ENCODE measurements at regions not wholly inside any gene's neighbourhood (a gene's known extent, or its start where the extent isn't known, plus 50 kb on each side); places are given as distances from the start of the nearest gene placed in this dataset.
A peak's percentile ranks its signal among the peaks of the same experiment; 100 is the strongest.

DNA sequence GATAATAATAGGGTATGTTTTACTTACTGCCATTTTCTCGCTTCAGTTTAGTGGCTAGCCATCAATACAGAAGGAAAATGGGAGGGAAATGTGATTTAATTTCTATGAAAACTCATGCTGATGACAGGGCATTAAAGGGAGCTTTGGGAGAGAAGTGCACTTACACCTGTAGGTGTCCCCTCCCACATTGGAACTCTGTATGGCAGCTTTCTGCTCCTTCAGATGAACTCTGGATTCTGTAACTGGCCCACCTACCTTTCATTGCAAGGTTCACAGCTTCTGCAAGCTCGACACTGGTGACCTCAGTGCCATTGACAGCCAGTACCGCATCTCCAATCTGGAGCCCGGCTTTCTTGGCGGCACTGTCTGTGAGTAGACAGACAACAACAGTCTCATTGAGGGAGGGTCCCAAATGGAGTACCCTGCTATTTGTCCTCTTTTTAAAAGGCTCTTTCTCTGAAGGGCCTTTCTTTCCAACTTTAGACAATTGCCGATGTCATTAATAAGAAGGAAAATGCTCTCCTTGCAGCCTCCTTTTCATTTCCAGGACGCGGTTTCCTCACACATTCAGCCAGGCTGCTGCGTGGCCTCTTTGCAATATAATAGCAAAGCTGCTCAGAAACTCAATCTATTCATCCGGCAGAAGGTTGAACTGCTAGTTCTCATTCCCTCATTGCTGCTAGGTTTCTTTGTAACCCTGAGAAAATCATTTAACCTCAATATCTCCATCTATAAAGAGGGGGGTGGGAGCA, 63.6 kb downstream of the NUDT12 start:
- DNase-seq (ENCODE audit: low spot score): no peak

DNA sequence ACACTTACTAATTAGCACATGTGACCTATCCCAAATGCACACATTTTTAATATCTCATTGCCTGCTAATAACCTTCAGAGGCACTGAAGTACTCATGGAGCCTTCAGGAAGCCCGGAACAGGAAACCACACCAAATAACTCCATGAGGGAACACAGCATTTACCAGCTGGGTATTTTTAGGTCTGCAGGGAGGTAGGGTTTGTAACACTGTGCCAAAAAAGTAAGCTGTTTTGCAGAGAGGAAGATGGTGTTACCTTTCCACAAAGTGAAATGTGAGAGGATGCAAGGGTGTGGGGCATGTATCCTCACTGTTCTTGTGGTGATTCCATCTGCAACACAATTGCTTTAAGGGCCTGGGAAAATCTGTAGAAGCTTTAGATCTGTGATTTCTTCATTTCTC, 64.4 kb downstream of the NUDT12 start:
- DNase-seq (ENCODE audit: low spot score): no peak

DNA sequence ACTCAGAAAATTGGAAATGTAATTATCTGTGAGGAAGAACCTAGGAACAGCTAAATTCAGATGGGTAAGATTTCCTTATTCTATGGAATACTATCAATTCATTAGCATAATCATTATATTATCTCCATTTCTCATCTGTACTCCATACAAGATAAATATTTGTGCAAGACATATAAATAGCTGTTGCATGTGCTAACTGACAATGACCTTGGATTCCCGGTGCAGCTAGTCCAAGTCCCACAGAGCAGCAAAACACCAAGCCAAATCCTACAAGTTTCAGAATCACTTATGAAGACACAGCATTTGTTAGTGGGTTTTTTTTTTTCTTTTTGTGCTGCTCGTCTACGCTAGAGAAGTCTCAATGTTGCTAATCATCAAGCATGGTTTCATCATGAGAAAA, 64.8 kb downstream of the NUDT12 start:
- no peak for DNase-seq (ENCODE audit: low spot score)

DNA sequence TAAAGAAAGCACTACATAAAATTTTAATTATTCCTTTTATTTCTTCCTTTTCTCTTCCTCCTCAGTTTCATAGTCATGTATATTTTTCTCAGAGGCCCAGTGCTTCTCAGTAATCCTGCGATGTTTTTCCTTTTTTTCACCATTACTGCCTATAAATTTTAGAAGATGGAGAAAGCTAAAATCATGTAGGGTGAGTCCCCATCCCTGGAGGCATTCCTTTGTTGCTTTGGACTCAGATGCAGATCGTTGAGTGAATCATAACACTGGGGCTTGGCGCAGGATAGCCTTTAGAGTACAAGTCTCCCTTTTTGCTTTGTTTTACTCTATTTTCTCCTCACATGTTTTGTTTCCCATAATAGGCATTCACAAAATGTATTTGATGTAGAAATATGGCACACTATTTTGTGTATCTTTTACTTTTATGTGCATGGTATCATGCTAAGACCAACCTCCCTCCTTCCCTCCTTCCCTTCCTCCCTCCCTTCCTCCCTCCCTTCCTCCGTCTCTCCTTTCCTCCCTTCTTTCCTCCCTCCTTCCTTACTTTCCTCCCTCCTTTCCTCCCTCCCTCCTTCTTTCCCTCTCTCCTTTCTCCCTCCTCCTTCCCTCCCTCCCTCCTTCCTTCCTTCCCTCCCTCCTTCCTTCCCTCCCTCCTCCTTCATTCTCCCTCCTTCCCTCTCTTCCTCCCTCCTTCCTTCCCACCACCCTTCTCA, 72.4 kb downstream of the NUDT12 start:
- DNase-seq (ENCODE audit: low spot score): no peak

DNA sequence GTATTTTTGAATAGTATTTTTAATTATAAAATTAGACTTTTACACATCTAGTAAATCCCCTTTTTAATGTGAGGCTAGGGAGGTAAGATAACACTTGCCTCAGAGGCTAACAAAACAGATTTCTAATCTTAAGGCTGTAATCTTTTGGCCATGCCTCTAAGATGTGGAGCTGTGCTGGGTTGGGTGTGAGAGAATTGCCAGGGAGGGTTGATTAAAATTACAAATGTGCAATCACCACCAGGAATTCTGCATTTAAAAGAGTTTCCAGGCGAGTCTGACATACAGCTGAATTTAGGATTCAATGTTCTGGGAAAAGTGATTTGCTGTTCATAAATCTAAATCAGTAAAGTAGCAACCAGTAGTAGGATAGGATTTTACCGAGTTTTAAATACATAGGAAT, 73.3 kb downstream of the NUDT12 start:
- DNase-seq (ENCODE audit: low spot score): no peak

DNA sequence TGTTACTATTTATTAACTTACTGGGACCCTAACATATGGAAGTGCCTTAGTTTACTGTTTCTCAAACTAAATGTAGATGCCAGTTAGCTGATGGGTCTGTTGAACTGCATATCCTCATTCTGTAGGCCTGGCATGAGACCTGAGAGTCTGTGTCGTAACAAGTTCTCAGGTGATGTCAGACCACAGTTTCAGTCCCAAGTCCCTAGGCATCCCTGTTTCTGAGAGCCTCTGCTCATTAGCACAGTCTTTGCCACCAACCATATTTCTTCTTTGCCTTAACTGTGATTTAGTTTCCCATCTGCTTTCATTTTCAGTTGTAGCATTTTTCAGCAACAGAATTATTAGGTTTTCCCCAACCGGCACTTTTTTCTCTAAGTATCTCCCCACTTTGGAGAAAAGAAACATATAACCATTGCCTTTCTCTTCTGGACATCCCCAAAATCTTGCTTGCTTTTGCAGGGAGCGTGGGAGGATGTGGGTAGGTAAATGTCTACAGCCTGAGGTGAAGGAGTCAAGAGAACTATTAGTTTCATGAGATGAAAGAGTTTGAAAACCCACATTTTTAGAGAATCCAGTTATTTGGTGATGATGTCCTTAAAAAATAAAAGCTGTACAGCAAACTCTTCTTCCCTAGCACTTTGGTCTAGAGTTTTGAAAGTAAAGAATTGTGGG, 74.6 kb downstream of the NUDT12 start:
- no peak for DNase-seq (ENCODE audit: low spot score)

DNA sequence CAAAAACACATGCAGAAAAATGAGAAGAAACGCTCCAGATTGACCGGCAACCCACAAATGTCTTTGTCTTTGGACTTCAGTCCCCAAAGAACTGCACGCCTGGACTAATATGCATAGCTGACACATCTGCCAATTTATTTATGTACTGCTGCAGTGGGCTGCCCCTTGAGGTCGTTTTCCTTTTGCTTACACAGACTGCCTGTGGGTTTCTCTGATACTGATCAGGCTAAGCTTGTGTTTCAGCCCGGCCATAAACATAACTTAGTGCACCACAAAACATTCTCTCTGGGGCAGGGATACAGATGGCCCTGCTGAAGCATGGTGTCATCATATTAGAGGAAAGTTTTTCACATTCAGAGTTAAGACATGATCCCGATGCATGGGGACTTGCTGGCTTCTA, 75.4 kb downstream of the NUDT12 start:
- DNase-seq (ENCODE audit: low spot score): no peak

DNA sequence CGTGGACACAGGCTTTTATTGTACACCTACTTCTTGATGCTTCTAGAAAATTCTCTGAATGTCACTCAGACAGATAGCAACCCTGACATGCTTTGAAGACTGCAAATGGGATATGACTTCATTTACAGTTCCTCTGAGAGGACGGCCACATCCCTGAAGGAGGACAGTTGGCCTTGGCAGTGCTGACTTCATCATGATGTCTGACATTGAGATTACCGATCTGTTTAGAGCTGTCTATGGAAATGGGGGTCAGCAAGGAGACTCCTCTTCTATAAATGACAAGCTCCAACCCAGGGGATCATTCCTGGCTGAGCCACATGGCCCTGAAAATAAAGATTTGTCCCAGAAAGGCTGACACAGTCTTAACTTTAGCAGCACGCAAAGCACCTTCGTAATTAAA, 75.8 kb downstream of the NUDT12 start:
- DNase-seq (ENCODE audit: low spot score): no peak

DNA sequence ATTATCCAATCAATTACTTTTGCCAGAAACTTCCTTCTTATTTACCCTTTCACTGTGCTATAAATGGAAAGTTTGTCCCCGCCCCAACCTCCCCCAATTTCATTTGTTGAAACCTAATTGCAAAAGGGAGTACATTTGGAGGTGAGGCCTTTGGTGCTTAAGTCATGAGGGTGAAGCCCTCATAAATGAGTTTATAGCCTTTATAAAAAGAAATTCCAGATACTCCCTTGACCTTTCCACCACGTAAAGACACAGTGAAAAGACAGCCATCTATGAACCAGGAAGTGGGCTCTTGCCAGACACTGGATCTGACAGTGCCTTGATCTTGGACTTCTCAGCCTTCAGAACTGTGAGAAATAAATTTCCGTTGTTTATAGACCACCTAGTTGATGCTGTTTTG, 82.3 kb downstream of the NUDT12 start:
- DNase-seq (ENCODE audit: low spot score): no peak

DNA sequence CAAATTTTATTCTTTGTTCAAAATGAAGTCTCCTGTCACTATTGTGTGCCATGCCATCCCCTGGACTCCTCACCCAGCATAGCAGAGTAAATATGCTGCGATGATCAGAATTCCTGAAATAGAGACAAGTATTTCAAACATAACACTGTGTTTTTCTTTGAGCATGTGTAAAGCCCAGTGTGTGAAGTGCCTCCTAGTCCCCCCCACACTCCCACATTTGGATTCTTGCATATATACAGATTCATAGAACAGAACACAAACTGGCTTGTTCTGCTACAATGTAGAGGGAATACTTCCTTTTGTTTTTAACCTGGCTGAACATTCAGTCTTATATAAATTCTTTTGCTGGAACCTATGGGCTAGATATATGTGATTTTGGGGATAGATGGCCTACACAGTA, 84.9 kb downstream of the NUDT12 start:
- no peak for DNase-seq (ENCODE audit: low spot score)

DNA sequence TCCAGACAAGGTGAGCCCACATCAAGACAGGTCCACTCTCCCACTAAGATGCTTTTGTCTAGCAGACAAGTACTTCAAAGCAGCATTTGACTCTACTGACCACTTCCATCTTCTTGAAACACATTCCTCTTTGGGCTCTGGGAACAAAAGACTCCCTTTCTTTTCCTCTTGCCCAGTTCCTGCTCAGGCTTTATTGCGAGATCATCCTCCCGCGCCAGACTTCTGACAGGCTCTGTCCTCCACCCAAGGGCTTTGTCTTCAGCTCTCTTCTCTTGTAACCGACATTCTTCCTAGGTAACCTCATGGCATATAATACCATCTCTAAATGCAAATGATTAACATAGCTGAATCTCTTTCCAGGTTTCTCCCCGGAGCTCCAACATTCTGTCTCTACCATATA, 85.8 kb downstream of the NUDT12 start:
- no peak for DNase-seq (ENCODE audit: low spot score)

DNA sequence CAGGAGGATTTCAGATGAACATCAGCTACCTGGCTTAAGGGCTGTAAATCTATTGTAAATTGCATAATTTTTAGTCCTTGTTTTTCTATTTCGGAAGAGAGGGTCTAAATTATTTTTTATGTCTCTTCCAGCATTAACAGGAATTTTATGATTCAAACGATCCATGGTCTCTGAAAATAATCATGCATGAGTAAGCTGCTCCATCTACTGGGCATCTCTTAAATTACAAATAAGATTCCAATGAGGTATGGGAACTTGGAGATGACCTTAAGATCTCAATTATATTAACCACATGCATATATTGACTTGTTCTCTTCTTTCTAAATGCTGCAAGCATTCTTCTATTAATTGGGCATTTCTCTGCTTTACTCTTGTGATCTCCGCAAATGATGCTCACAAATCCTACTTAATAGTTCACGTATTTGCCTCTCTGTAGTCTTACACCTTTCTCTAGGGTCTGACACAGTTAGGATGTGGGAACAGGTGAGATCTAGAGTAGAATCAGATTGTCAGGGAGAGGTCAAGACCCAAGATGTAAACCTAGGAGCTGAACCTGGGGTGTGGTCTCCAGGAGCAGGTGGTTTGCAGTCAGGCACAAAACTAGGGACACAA, 86.9 kb downstream of the NUDT12 start:
- peak; percentile 37 for DNase-seq (ENCODE audit: low spot score)

DNA sequence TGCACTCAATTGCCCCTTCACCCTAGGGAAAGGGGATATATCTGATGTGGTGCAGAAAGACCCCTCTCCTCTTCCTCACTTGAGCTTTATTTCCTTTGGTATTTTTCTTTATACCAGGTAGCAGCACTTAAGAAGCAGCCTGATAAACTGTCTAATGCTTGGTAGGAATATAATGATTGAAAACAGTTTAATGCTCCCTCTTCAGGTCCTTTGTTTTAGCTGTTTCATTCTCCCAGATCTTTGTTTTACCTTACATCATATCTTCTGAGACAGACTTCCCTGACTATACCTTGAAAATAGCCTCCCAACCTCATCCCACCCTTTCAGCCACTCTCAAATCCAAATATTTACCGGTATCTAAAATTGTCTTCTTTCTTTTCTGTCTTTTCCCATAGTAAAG, 87.9 kb downstream of the NUDT12 start:
- no peak for DNase-seq (ENCODE audit: low spot score)

DNA sequence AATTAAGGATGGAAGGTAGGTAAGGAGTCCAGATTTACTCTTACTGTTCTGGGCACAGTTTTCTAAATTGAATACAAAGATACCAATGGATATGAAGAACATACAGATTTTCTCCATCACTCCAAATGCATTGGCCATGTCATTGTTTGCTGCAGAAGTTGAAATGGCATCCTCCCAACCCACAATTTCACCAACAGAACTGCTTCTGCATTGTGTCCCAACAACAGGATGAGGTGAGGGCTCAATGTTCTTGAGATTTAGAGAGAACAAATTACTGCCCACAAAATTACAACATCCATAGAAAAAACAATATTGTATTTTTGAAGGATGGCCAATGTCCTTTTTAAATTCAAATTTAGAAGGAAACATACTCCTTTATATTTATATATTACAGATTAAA, 88.9 kb downstream of the NUDT12 start:
- DNase-seq (ENCODE audit: low spot score): no peak

DNA sequence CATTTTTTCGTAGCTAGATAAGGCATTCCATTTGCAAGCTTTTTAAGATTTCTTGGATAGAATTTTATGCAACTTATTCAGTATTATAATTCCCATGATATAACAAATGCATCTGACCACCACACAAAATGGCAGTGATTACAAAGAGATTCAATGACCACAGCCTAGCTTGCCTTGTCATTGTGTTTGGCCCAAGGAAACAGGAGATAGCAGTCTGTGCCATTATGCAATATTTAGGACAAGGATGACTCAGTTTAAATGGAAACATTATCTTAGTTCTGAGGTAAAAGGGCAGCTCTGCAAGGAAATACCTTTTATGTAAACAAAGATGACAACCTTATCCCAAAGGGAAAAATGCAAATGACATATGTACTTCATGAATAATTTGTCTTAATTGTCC, 89.8 kb downstream of the NUDT12 start:
- no peak for DNase-seq (ENCODE audit: low spot score)

DNA sequence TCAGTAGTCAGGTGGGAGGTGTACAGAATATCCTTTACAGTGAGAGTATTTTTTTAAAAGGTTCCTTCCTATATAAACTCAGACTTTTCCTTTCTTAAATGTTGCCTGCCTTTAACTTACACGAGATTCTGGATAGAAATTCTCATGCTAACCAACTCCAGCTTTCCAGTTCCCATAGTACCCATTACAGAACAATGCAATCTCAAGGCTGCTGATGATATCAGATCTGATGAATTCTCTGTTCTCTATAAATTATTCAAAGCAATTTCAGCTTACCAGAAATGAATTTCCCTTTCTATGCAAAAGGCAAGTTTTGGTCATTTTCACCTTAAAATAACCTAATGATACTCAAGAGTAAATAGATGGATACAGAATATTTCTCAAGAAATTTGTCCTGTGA, 90.3 kb downstream of the NUDT12 start:
- DNase-seq (ENCODE audit: low spot score): no peak

DNA sequence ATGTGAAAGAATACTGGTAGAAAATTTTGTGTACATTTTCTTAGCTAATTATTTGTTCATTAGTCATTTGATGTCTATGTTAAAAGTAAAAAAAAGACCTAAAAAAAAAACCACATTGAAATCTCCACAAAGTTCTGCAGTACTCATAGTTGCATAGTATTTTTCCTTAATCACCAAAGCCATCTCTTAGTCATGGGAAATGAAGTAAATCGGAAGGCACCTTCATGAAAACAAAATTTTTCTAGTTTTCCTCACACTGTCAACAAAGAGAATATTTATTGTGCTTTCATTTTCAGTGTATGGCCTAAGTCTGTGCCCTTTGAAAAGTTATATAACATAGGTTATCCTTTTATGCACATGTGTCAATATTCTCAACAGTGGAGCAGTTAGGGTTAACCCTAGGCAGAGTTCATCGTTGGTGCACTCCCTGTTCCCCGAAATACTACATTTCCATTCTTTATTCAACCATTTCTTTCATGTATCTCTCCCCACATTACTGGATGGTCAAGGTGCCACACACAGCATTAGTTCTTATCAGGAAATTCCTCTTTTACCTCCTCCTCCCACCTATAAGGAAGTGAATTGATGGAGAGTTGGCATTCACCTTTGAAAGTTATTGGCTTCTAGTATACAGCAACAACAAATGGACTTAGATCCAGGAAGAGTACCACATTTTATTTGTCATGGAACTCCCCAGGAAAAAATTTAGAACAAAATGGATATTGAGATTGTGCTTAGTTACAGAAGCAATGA, 93.1 kb downstream of the NUDT12 start:
- DNase-seq (ENCODE audit: low spot score): no peak

DNA sequence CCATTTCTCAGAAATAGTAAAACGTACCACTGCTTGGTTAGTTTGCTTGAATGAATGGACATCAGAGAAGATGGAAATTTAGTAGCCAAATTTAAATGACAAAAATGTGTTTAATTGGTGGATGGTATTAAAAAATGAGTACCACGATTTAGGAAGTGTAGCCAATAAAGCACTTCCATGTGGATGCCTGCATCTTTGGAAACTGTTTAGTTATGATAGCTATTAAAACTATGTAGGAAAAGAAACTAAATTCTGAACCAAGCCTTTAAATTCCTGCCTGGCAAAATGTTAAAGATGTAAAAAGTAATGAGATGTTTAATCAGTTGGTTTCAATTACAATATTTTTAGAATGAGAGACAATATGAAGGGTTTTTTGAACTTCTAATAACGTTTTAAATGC, 94.8 kb downstream of the NUDT12 start:
- DNase-seq (ENCODE audit: low spot score): no peak

DNA sequence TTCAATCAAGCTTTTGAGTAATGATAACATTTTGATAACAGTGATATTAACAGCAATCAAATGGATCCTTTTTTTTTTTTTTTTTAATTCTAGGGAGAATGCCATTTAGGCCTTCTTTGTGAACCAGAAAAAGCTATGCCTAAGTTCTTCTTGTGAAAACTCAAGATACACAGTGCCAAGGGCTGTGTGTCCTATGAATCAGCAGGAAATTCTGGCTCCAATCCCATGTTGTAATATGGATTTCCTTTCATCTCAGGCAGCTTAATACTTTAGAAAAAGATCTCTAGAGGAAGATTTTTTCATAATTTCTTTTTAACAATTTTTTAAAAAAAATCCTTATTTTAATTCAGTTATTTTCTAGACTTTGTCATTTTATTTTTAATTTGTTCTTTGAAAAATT, 96.1 kb downstream of the NUDT12 start:
- DNase-seq (ENCODE audit: low spot score): no peak

DNA sequence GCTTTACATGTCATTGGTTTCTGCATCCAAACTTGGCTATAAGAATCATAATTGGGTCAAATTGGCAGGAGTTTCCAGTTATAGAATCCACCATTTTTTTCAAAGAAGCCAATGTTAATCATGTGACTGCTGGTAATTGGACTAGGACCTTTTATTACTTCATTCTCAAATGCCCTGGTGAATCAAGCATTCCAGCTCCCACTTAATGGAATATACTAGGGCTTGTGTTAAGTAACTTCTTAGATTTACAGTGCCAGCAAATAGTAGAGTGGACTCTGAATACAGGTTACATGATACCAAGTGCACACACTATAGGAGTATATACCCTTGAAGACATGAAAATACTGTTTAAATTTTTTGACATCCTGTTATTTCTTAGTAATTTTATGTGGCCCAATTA, 96.7 kb downstream of the NUDT12 start:
- no peak for DNase-seq (ENCODE audit: low spot score)

DNA sequence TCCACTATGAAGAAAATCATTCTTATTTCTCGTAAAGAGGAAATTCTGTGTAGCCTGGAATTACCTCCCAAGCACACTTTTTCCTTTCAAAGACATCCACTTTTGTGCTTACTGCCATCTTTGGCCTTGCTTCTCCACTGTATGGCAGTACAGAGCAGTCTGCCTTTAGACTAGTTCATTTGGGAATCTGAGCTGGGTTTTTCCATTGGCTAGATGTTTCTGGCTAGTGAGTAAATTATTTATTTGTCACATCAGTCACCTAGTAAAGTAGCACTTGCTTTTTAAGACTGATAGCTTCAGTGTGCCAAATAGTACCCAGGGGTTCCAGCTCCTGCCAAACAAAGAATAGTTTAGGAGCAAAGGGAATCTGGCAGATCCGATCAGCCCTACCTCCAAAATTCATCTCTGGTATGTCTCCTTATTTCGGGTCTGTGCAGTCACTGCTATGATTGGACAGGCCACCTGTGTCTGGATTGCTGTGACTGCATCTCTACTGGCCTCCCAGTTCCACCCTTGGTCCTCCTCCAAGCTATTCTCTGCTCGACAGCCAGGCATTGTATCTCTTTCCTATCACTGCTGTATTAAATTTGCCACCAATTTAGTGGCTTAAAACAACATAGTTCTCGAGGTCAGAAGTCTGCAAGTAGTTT, 97.6 kb downstream of the NUDT12 start:
- no peak for DNase-seq (ENCODE audit: low spot score)

DNA sequence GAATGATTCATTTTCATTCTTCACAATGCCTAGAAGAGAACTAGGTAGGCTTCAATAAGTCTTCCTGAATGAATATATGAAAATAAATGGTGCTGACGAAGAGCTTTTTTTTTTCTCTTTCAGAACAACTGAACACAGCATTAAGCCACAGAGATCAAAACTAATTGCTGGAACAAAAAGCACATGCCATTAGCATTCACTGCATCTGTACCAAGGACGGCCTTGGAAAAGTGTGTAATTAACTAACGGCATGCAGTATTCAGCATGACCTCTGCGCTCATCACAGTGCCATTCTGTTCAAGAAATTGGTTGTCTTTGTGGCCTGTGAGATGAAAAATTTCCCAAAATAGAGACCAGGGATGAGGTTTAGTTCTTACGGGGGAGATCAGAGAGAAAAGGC, 99.3 kb downstream of the NUDT12 start:
- no peak for DNase-seq (ENCODE audit: low spot score)

All from CD4-positive, alpha-beta T cell treated with Interleukin-2 at 100 ng/mL for 4 hours (primary cell).